ENCODE measurements at regions not wholly inside any gene's neighbourhood (a gene's known extent, or its start where the extent isn't known, plus 50 kb on each side); places are given as distances from the start of the nearest gene placed in this dataset.
"Not testable (repeated sequence)": the region's sequence is repeated elsewhere in the genome, so short reads cannot be mapped to it uniquely, and the experiment has no call there.

GRCh38 chr7:156545979-156546378 is 94.6 kb upstream of the RNF32 start:
- DNase-seq = peak; percentile 20

GRCh38 chr7:156544919-156545715 is 95.5 kb upstream of the RNF32 start:
- no peak for DNase-seq

GRCh38 chr7:156543699-156544598 is 96.6 kb upstream of the RNF32 start:
- no peak for DNase-seq

- DNase-seq = no peak
Observed at GRCh38 chr7:156540619-156541165, 99.9 kb upstream of the RNF32 start.

GRCh38 chr7:156539999-156540398 is 100.6 kb upstream of the RNF32 start:
- DNase-seq = no peak

GRCh38 chr7:156537006-156537405 is 103.6 kb upstream of the RNF32 start:
- DNase-seq = no peak

GRCh38 chr7:156534925-156535324 is 105.6 kb upstream of the RNF32 start:
- DNase-seq = no peak

GRCh38 chr7:156533964-156534363 is 106.6 kb upstream of the RNF32 start:
- DNase-seq = no peak

GRCh38 chr7:156533420-156533819 is 107.2 kb upstream of the RNF32 start:
- no peak for DNase-seq

- no peak for DNase-seq
Observed at GRCh38 chr7:156532016-156532602, 108.5 kb upstream of the RNF32 start.

GRCh38 chr7:156529956-156530355 is 110.6 kb upstream of the RNF32 start:
- DNase-seq = no peak

GRCh38 chr7:156527458-156527890 is 113.1 kb upstream of the RNF32 start:
- DNase-seq = no peak

GRCh38 chr7:156524818-156525597 is 115.6 kb upstream of the RNF32 start:
- no peak for DNase-seq

- DNase-seq = no peak
Observed at GRCh38 chr7:156523447-156524048, 117.0 kb upstream of the RNF32 start.

GRCh38 chr7:156522801-156523200 is 117.8 kb upstream of the RNF32 start:
- DNase-seq = no peak

- DNase-seq = no peak
Observed at GRCh38 chr7:156519070-156519469, 121.5 kb upstream of the RNF32 start.

- DNase-seq = no peak
Observed at GRCh38 chr7:156518466-156518865, 122.1 kb upstream of the RNF32 start.

- DNase-seq = not testable (repeated sequence)
Observed at GRCh38 chr7:156517858-156518257, 122.7 kb upstream of the RNF32 start.

GRCh38 chr7:156516791-156517378 is 123.7 kb upstream of the RNF32 start:
- no peak for DNase-seq

- no peak for DNase-seq
Observed at GRCh38 chr7:156515911-156516790, 124.4 kb upstream of the RNF32 start.

GRCh38 chr7:156514851-156515250 is 125.7 kb upstream of the RNF32 start:
- no peak for DNase-seq
